DOHH2 (cell line): ENCODE measurements at regions not wholly inside any gene's neighbourhood (a gene's known extent, or its start where the extent isn't known, plus 50 kb on each side); places are given as distances from the start of the nearest gene placed in this dataset.
"Not testable (repeated sequence)": the region's sequence is repeated elsewhere in the genome, so short reads cannot be mapped to it uniquely, and the experiment has no call there.

Source experiments
- EZH2phosphoT487 ChIP-seq: fragments of 200-600 bp; sonication (generic); IDR thresholded peaks from 2 replicates; pipeline ENCODE4 v1.6.1; 2017; ENCODE audit warnings: borderline replicate concordance, mild to moderate bottlenecking, antibody characterized with exemption, low read length, moderate library complexity, mixed read lengths
- TF ChIP-seq, protein P1 (sequence below): fragments of 200-600 bp; sonication (generic); IDR thresholded peaks from one replicate; pipeline ENCODE4 v1.5.1; 2014; ENCODE audit warnings: antibody characterized with exemption, mild to moderate bottlenecking, low read depth, low read length; ENCODE audit not compliant: poor library complexity, severe bottlenecking

GRCh38 chr11:3572976-3573647 is 68.7 kb downstream of the ART5 start:
- TF ChIP-seq, protein P1, sequence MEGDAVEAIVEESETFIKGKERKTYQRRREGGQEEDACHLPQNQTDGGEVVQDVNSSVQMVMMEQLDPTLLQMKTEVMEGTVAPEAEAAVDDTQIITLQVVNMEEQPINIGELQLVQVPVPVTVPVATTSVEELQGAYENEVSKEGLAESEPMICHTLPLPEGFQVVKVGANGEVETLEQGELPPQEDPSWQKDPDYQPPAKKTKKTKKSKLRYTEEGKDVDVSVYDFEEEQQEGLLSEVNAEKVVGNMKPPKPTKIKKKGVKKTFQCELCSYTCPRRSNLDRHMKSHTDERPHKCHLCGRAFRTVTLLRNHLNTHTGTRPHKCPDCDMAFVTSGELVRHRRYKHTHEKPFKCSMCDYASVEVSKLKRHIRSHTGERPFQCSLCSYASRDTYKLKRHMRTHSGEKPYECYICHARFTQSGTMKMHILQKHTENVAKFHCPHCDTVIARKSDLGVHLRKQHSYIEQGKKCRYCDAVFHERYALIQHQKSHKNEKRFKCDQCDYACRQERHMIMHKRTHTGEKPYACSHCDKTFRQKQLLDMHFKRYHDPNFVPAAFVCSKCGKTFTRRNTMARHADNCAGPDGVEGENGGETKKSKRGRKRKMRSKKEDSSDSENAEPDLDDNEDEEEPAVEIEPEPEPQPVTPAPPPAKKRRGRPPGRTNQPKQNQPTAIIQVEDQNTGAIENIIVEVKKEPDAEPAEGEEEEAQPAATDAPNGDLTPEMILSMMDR: not testable (repeated sequence)
- TF ChIP-seq EZH2phosphoT487: not testable (repeated sequence)
